ENCODE measurements at regions not wholly inside any gene's neighbourhood (a gene's known extent, or its start where the extent isn't known, plus 50 kb on each side); places are given as distances from the start of the nearest gene placed in this dataset.
"Not testable (repeated sequence)": the region's sequence is repeated elsewhere in the genome, so short reads cannot be mapped to it uniquely, and the experiment has no call there.

DNA sequence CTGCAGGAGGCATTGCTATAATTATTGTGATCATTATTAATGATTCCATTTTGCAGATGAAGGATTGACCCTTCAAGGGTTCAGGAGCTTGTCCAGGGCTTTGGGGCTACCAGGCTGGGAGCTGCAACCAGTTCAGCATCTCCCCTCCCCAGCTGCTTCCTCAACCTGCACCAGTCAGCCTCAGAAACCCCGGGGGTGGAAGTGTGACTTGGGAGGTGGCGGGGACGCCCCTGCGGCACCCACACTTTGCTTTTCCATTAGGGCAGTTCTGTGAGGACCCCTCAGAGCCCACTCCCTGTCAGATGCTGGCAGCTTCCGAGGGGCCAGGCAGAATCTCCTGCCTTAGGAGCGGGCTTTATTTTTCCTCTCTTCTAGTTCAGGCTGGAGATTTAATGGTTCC is 85.6 kb downstream of the OLFM1 start:
- no peak for DNase-seq (ENCODE audit: low read depth)

DNA sequence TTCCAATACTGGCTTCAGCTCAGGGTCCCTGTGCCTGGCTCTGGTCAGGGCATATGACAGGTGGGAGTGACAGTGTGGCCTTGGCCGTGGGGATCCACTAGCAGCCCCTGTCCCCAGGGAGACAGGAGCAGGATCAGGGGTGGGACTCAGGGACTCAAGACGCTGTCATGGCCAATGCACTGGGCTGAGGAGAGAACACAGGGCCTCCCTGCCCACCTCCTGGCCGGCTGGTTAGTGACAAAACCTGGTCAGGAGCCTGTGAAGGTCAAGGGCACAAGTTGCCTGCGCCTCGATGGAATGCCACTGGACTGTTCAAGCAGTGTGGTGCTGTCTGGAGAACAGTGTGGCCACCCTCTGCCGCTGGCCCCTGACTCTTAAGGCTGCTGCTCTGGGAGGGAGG is 86.8 kb downstream of the OLFM1 start:
- no peak for DNase-seq (ENCODE audit: low read depth)

DNA sequence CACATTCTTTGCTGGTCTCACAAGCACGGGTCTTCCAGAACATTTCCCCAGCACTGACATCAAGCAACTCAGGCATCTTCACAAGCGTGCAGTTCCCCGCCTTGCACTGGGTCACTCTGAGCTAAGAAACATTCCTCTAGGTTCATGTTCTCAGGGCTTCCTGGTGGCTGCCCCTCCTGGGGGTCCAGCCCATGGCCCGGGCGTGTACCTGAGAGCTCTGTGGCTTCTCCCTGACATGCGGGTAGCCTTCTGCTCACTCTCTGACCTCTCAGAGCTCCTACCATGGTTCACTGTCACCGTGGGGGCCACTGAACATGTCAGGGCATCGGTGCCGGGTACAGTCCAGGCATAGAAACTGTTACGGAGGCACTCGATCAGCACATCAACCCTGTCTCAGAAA is 87.5 kb downstream of the OLFM1 start:
- DNase-seq (ENCODE audit: low read depth) = no peak

DNA sequence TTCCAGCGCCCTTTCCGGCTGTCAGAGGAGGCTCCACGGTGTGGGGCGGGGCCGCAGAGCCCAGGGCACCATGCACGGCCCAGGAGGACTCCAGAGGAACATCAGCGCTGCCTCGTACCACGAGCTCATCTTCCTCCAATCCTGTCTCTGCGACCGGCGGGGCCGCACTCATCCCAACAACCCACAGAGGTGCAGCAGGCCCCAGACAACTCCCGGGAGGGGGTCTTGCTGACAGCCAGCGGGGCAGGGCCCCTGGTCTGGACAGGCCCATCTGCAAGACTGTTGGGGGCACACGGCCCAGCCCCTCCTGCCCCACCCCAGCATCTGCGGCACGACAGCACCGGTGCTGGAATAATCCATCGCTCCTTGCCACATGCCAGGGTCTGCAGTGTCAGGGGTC is 88.8 kb downstream of the OLFM1 start:
- DNase-seq (ENCODE audit: low read depth) = no peak

DNA sequence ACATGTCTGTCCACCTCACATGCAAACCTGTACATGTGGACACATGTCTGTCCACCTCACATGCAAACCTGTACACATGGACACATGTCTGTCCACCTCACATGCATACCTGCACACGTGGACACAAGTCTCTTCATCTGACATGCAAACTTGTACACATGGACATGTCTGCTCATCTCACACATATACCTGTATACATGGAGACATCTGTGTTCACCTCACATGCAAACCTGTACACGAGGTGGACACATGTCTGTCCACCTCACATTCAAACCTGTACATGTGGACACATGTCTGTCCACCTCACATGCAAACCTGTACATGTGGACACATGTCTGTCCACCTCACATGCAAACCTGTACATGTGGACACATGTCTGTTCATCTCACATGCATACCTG is 90.1 kb downstream of the OLFM1 start:
- not testable (repeated sequence) for DNase-seq (ENCODE audit: low read depth)

DNA sequence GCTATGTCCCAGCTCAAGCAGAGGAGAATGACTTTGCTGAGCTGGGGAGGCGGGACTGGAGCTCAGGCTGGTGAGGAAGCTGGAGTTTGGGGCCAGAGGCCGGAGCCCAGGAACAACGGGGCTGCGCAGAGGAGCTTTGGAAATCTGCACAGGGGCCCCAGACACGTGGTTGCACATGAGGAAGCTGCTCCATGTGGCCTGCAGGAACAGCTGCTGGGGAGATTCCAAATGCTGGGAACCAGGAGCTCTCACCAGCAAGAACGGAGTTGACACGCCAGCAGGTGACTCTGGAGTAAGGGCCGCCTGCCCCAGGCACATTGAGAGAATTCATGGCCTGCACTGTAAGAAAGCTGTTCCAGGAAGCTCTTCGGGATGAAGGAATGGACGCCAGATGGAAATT is 91.0 kb downstream of the OLFM1 start:
- DNase-seq (ENCODE audit: low read depth) = no peak

DNA sequence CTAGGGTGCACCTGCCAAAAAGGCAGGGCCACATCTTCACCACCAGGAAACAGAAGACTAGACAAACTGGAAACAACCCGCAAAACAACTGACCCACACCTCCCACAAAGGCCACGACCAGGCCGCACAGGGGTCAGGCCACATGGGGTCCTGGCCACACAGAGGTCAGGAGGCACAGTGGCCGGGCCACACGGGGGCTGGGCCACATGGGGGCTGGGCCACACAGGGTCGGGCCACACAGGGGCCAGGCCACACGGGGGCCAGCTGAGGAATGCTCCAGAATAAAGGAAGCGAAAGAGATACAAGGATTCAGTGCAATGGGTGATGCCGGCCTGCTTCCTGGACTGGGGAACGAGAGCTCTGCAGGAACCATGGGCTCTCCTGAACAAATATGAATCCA is 91.6 kb downstream of the OLFM1 start:
- no peak for DNase-seq (ENCODE audit: low read depth)

DNA sequence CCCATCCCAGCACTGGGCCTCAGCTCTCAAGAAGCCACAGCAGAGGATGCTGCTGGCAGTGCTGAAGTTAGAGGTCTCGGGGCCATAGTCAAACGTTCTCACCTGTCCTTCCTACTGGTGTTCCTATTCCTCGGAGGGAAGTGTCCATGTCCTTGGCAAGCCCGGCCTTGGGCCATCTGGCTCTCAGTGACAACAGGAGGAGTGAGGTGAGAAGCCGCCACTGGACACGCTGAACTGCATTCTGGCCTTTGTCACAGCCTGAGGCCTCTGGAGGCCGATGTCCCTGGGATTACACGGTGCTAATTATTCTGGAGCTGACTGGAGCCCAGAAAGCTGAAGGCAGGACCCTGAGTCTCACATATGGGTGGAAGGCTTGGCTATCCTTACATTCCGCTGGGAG is 92.5 kb downstream of the OLFM1 start:
- no peak for DNase-seq (ENCODE audit: low read depth)

DNA sequence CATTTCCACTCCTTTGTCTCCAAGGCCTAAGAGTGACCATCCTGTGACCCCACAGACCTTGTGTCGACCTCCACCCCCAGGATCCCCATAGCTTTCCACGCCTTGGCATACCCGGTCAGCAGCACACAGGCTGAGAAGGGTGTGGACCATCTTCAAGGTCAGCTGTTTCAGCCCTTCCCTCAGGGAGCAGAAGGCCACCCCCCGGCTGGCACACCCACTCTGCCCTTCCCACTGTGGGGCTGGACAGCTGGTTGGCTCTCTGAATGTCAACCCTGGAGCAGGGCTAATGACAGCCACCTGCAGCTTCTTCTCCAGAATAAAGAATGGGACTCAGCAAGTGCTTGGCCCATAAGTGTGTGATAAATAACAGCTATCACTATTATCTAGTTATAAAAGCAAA is 93.1 kb downstream of the OLFM1 start:
- no peak for DNase-seq (ENCODE audit: low read depth)

DNA sequence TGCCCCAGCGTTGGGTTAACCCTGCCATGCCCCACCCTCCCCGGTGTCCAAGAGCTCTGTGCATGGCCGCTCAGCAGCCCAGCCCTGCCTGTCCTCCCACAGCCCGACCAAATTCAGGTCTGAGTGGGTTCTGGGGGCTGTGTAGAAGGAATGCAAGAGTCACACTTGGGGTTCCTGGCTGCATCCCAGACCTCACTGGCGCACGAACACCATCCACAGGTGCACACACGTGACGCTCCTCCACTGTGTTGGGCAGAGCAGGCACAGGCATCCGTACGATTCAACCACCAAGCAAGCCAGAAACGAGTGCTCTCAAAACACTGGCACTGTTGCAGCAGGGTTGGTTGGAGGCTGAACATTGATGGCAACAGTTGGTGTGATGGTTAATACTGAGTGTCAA is 93.9 kb downstream of the OLFM1 start:
- DNase-seq (ENCODE audit: low read depth) = no peak

DNA sequence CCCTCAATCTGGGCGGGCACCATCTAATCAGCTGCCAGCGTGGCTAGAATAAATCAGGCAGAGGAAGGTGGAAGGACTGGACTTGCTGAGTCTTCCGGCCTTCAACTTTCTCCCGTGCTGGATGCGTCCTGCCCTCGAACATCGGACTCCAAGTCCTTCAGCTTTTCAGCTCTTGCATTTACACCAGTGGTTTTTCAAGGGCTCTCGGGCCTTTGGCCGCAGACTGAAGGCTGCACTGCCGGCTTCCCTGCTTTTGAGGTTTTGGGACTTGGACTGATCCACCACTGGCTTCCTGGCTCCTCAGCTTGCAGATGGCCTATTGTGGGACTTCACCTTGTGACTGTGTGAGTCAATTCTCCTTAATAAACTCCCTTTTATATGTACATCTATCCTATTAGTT is 94.4 kb downstream of the OLFM1 start:
- not testable (repeated sequence) for DNase-seq (ENCODE audit: low read depth)

DNA sequence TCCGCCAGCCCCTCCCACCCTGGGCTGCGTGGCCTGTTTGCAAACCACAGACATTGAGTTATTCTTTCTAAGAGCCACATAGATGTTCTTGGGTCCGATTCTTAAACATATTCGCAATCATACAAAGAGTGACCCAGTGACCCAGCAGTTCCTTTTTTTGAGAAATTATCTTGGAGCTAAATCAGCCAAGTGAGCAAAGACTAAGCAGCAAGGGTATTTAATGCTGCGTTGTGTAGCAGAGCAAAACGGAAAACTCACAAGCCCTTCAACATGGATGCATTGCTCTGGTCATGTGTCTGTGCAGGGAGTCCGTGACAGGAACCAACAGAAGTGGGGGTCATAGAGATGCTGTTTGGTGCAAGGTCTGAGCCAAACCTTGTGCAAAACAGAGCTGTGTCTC is 95.6 kb downstream of the OLFM1 start:
- DNase-seq (ENCODE audit: low read depth) = no peak

DNA sequence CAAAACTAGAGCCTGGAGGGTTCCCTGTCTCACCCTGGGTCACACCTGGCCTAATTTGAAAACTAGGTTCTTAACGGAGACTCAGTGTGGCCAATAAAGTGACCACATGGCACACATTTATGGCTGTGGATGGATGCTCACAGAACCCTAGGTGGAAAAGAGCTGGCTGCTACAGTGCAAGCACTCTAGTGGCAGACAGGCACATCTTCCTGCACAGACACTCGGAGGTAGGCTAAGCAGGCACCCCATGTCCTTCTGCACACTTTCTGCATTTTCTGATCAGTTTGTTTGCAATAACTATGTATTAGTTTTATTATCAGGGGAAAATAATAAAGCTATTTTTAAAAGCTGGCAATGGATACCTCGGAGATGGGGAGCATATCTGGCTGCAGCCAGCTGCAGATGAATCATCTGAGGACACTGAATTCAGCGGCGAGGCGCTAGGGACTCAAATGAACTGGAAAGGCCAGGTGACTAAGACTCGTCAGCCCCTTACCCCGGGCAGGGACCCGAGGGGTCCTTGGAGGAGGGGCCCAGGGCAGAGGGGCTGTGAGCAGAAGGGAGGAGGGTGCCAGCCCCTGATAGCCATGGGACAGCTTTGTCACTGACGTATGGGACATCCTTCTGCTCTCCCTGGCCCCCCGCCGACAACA is 96.2 kb downstream of the OLFM1 start:
- DNase-seq (ENCODE audit: low read depth) = no peak

DNA sequence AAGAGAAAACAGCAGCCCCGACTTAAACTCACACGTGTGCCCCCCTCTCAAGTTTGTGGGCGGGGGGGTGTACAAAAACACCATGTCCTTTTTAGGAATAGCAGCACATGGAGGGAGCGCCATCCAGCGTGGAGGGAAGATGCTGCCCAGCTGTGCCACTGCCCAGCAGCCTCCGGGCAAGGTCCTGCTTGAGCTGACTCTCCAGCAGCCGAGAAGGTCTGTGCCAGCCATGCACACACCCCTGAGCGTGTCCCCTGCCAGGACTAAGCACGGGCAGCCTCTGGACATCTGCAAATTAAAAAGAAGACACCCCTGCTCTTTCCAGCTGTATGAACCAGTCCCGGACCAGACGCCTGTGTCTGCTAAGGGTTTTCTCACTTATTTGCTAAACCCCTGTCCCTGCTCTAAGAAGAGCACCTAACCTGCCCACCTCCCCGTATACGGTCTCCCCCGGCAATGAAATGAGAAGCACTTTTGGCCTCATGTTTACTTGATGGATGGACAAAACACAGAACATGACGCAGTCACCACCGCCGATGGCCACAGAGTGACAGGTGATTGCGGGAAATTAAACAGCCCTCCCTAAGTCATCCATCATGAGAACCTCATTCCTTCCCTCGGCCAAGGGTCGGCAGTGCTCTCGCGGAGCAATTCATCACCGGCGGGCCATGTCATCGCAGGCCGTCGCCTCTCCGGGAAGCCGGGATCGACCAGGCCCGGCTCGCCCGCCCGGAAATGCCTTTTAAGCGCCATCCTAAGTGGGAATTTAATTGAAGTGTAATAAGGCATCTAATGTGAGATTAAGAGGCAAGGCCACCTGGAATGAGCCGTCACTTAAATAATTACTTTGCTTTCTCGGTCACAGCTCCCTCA is 96.9 kb downstream of the OLFM1 start:
- DNase-seq (ENCODE audit: low read depth) = no peak

DNA sequence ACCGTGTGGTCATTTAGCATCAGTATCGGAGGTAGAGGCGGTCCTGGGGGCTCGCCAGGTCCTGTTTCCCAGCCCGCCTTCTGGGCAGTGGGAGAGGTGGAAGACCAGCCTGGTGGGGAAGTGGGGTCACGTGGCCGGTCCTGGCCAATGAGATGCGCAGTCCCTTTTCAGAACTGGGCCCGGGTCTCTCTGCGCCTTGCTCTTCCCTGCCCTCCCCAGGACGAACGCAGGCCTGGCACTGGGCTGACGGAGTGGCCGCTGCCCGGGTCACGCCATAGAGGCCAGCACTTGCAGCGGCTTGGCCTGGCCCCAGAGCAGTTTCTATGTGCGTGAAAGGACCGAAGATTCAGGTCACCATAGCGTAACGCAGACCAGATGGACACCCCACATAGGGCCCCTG is 97.6 kb downstream of the OLFM1 start:
- no peak for DNase-seq (ENCODE audit: low read depth)

DNA sequence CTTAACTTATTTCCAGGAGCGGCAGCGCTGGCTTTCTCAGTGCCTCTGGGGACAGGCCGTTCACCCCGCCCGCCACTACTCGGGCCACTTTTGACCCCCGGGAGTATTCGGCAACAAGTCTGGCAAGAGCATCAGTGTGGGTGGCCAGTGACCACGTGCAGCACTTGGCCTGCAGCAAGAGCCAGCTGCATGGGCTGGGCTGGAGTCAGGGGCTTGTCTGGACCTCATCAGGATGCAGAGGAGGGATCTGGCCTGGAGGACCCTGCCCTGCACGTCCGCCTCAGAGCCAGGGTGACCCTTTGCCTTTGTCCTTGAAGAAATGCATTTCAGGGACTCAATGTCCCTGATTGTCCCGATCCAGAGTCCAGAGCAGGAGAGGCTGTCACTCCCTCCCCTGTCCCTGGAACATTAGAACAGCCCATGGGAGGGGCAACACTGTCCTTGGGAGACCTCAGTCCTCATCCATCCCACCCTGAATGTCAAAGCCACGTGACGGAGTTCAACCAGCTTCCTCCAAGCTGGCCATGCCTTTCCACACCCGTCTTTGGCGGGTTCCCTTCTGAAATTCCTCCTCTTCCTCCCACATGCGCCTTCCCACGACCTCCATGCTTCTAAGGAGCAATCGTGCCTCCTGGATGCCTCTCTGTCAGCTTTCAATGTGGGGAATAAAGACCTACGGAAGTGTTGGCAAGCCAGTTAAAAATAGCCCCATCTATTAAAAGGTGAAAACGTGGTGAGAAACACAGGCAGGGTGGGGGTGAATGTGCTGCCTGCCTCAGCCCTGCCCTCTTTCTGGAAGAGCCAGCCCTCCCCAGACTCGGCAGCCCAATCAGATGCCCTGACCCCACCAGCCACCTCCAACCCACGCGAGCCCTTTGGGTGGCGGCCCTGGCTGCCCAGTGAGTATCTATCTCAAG is 99.0 kb downstream of the OLFM1 start:
- no peak for DNase-seq (ENCODE audit: low read depth)

DNA sequence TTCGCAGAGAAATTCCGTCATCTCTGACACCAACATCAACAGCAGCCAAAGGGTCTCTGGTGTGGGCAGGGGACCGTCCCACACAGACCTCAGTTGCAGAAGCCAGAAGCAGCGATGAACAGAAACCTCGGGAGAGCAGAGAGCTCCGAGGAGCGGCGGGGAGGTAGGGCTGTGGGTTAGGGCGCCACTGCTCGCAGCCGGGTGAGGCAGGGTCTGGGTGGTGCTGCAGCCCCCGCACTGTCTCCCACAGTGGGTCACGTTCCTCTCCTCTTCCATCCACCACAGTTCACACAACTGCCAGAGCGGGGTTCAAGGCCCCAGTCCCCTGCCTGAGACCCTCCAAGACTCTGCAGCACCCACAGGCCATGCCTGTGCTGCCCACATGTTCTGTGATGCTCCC is 99.9 kb downstream of the OLFM1 start:
- DNase-seq (ENCODE audit: low read depth) = no peak

DNA sequence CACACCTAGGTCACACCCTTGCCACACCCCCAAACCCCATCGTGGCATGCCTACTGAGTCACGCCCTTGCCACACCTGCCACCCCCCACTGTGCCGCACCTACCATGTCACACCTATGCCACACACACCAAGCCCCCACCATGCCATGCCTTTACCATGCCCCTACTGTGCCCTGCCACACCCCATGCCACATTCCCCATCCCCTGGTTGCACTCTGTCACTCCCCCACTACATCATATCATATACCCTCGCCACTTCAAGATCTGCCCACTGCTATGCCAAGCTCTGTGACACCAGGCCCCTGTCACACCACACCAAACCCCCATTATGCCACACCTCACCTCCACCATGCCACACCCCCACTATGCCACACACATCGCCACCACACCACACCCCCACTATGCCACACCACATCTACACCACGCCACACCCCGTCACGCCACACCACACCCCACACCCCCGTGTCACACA is 101.2 kb downstream of the OLFM1 start:
- no peak for DNase-seq (ENCODE audit: low read depth)

DNA sequence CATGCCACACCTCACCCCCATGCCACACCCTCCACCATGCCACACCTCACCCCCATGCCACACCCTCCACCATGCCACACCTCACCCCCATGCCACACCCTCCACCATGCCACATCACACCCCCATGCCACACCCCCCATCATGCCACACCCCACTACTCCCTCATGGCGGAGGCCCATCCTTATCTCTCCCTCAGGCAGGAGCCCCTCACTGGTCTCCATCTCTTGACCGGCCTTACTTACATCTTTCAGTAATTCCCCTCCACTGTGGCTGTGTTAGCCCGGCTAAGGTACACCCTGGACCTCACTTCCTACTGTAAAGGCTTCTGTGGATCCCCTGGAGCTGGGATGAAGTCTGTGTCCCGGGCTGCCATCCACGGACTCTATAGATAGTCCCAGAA is 102.0 kb downstream of the OLFM1 start:
- no peak for DNase-seq (ENCODE audit: low read depth)

DNA sequence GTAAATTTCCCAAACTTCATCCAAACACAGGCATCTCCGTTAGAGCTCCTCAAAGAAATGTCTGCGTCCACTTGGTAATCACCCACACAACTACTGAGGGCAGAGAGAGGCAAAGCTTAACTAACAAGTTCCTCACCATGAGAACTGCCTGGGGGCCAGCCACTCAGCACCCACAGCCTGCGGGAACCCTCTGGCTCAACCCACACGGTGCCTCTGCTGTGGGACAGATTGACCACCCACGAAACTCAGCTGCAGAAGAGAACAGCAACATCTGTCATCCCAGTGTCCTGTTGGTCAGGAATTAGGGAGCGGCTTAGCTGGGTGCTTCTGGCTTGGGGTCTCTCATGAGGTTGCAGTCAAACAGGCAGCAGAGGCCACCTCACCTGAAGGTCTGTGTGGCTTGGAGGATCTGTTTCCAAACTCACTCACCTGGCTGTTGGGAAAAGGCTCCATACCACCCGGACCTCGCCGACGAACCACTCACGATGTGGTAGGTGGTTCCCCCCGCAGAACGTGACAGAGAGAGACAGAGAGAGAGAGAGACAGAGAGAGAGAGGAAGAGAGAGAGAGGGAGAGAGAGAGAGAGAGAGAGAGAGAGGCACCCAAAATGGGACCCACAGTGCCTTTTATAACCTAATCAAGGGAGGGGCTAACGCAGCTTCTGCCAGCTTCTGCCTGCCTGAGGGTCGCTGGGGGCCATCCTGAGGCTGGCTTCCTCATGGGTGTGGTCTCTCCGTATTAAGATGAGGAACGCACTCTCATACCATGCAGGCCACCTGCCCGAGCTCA is 103.5 kb downstream of the OLFM1 start:
- DNase-seq (ENCODE audit: low read depth) = no peak

DNA sequence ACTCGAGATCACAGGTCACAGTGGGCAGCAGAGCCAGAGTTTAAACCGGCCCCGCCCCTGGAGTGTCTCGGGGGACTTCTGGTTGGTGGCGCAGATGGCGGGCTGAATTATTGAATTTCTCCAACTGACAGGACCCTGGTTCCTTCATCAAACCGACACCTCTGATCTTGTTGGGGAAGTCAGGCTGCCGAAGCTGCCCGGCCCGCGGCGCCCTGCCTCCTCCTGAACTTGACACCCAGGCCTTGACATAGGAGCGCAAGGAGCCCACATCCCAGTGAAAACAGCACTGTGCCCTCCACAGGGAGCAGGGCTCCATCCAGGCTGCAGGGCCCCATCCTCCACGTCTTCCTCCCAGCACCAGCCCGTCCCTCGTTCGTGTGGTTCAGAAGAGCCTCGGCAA is 105.2 kb downstream of the OLFM1 start:
- no peak for DNase-seq (ENCODE audit: low read depth)

DNA sequence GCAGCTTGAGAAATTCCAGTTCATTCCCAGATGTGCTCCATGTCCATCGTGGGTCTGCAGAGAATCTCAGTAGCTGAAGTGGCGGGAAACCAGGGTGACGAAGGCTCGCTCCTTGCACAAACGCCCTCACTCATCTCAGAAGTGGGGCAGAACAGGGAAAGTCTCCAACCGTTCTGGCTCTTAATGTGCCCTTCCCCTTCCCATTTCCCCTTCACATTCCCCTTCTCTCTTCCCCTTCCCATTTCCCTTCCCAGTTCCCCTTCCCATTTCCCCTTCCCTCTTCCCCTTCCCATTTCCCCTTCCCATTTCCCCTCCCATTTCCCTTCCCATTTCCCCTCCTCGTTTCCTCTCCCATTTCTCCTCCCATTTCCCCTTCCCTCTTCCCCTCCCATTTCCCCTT is 108.5 kb downstream of the OLFM1 start:
- DNase-seq (ENCODE audit: low read depth) = not testable (repeated sequence)
